H1 (cell line): ENCODE measurements at regions not wholly inside any gene's neighbourhood (a gene's known extent, or its start where the extent isn't known, plus 50 kb on each side); places are given as distances from the start of the nearest gene placed in this dataset.

Experiments
- CTCF ChIA-PET: fragments of 300-600 bp; sonication (Branson Sonifier 250); formaldehyde crosslinking; loops from one replicate; lab custom pipeline; 2021; ENCODE audit not compliant: partially characterized antibody; lab: Charles Lee
- POLR2A ChIA-PET: fragments of 300-600 bp; sonication (Branson Sonifier 250); formaldehyde crosslinking; loops from one replicate; lab custom pipeline; 2021; ENCODE audit warnings: inconsistent platforms; ENCODE audit not compliant: partially characterized antibody; lab: Charles Lee
- DNase-seq, 2 experiments: peaks; one replicate each; pipeline versions ENCODE4 v3.0.0 to v3.0.0-alpha.2; 2010 to 2022; ENCODE audit warnings: low spot score in 2 of 2, low read depth in 1 of 2, mixed read lengths in 1 of 2
- FAIRE-seq: peaks from 2 replicates; lab custom pipeline; 2011; peaks lifted over from hg19 to GRCh38; lab: Jason Lieb, UNC
- H2AFZ ChIP-seq: 2 replicates; pipeline ENCODE4 v1.8.1; 2012; ENCODE audit warnings: low read length, inconsistent platforms
- H2AK5ac ChIP-seq: 2 replicates; pipeline ENCODE4 v1.6.1; 2013; ENCODE audit warnings: low read depth, low read length
- H2BK120ac ChIP-seq: replicated peaks from 2 replicates; pipeline ENCODE3; 2013; ENCODE audit warnings: low read depth, low read length, inconsistent platforms
- H2BK12ac ChIP-seq: 2 replicates; pipeline ENCODE4 v1.6.1; 2013; ENCODE audit warnings: low read depth, low read length
- H2BK15ac ChIP-seq: 2 replicates; pipeline ENCODE4 v1.6.1; 2013; ENCODE audit warnings: low read length
- H2BK20ac ChIP-seq: 2 replicates; pipeline ENCODE4 v1.6.1; 2013; ENCODE audit warnings: low read length
- H2BK5ac ChIP-seq: 2 replicates; pipeline ENCODE4 v1.6.1; 2013; ENCODE audit warnings: low read depth, low read length
- H3K14ac ChIP-seq: 2 replicates; pipeline ENCODE4 v1.6.1; 2013; ENCODE audit warnings: inconsistent platforms; ENCODE audit not compliant: insufficient read length
- H3K18ac ChIP-seq: 2 replicates; pipeline ENCODE4 v1.6.1; 2013; ENCODE audit warnings: low read length; ENCODE audit errors: extremely low read depth
- H3K23ac ChIP-seq: 2 replicates; pipeline ENCODE4 v1.6.1; 2013; ENCODE audit warnings: inconsistent platforms; ENCODE audit not compliant: insufficient read length
- H3K23me2 ChIP-seq: 2 replicates; pipeline ENCODE4 v1.6.1; 2013; ENCODE audit warnings: low read depth, low read length
- H3K27ac ChIP-seq: 2 replicates; pipeline ENCODE4 v1.6.1; 2011; ENCODE audit warnings: low read depth, low read length, inconsistent platforms
- H3K27me3 ChIP-seq, 4 experiments: replicated peaks in 1 of 4; 1 replicate in 1 of 4; 2 replicates in 3 of 4; pipeline versions ENCODE4 v1.6.1 to v1.8.1; 2011 to 2013; ENCODE audit warnings: low read length in 3 of 4, mild to moderate bottlenecking in 3 of 4, inconsistent platforms in 2 of 4, mixed read lengths in 2 of 4, moderate library complexity in 1 of 4; ENCODE audit not compliant: control insufficient read depth in 3 of 4, insufficient read depth in 3 of 4; ENCODE audit errors: extremely low read depth in 1 of 4
- H3K36me3 ChIP-seq, 4 experiments: 2 replicates each; pipeline versions ENCODE4 v1.6.1 to v1.8.1; 2011 to 2013; ENCODE audit warnings: mild to moderate bottlenecking in 4 of 4, low read length in 3 of 4, moderate library complexity in 2 of 4, control low read depth in 1 of 4, inconsistent platforms in 1 of 4; ENCODE audit not compliant: insufficient read depth in 4 of 4, control insufficient read depth in 2 of 4
- H3K4ac ChIP-seq: replicated peaks from 2 replicates; pipeline ENCODE3; 2013; ENCODE audit warnings: low read length, low read depth, mixed read lengths, inconsistent platforms; ENCODE audit not compliant: insufficient read length
- H3K4me1 ChIP-seq, 4 experiments: replicated peaks in 1 of 4; 1 replicate in 1 of 4; 2 replicates in 3 of 4; pipeline versions ENCODE4 v1.6.1 to v1.8.1; 2011 to 2013; ENCODE audit warnings: low read length in 3 of 4, inconsistent platforms in 2 of 4, mixed read lengths in 1 of 4; ENCODE audit not compliant: insufficient read depth in 4 of 4, control insufficient read depth in 3 of 4
- H3K4me2 ChIP-seq, 2 experiments: 2 replicates each; pipeline versions ENCODE4 v1.6.1 to v1.8.1; 2011 to 2013; ENCODE audit warnings: low read depth in 2 of 2, low read length in 2 of 2, control low read depth in 1 of 2, inconsistent platforms in 1 of 2, mild to moderate bottlenecking in 1 of 2; ENCODE audit not compliant: insufficient read depth in 1 of 2
- H3K4me3 ChIP-seq, 4 experiments: fragments of 200-600, 300-600 bp in 1 of 4; sonication (generic), shearing (Covaris generic), sonication (Bioruptor Twin) in 1 of 4; 2 replicates each; pipeline versions ENCODE4 v1.5.1 to v1.8.1; 2011 to 2016; ENCODE audit warnings: low read length in 4 of 4, low read depth in 3 of 4, control low read depth in 2 of 4, inconsistent platforms in 2 of 4, mild to moderate bottlenecking in 2 of 4, mixed read lengths in 1 of 4, moderate library complexity in 1 of 4; ENCODE audit not compliant: insufficient read depth in 2 of 4; ENCODE audit errors: extremely low read depth in 1 of 4
- H3K56ac ChIP-seq: replicated peaks from 2 replicates; pipeline ENCODE3; 2013; ENCODE audit warnings: low read depth, mild to moderate bottlenecking, mixed read lengths, low read length, inconsistent platforms; ENCODE audit not compliant: insufficient read length
- H3K79me1 ChIP-seq: 2 replicates; pipeline ENCODE4 v1.6.1; 2013; ENCODE audit warnings: low read depth, low read length, control low read depth
- H3K79me2 ChIP-seq, 2 experiments: 2 replicates each; pipeline versions ENCODE4 v1.6.1 to v1.8.1; 2012 to 2013; ENCODE audit warnings: low read length in 2 of 2, mild to moderate bottlenecking in 2 of 2, inconsistent platforms in 1 of 2; ENCODE audit not compliant: insufficient read depth in 2 of 2, control insufficient read depth in 1 of 2
- H3K9ac ChIP-seq, 4 experiments: replicated peaks in 1 of 4; 1 replicate in 1 of 4; 2 replicates in 3 of 4; pipeline versions ENCODE4 v1.6.1 to v1.8.1; 2011 to 2013; ENCODE audit warnings: low read depth in 3 of 4, low read length in 3 of 4, control low read depth in 2 of 4, mild to moderate bottlenecking in 2 of 4, moderate library complexity in 2 of 4, inconsistent platforms in 1 of 4; ENCODE audit errors: extremely low read depth in 1 of 4
- H3K9me3 ChIP-seq, 2 experiments: 2 replicates each; pipeline versions ENCODE4 v1.6.1 to v1.8.1; 2012 to 2013; ENCODE audit warnings: mild to moderate bottlenecking in 2 of 2, moderate library complexity in 2 of 2, control low read depth in 1 of 2, inconsistent platforms in 1 of 2, low read depth in 1 of 2, low read length in 1 of 2, mixed read lengths in 1 of 2; ENCODE audit not compliant: insufficient read depth in 2 of 2
- H4K20me1 ChIP-seq, 2 experiments: replicated peaks in 1 of 2; 2 replicates each; pipeline versions ENCODE3 to v1.8.1; 2011 to 2013; ENCODE audit warnings: inconsistent platforms in 2 of 2, low read length in 2 of 2, mild to moderate bottlenecking in 1 of 2; ENCODE audit not compliant: insufficient read depth in 2 of 2, control insufficient read depth in 1 of 2
- H4K5ac ChIP-seq: 2 replicates; pipeline ENCODE4 v1.6.1; 2013; ENCODE audit warnings: low read length, low read depth, mixed read lengths, inconsistent platforms; ENCODE audit not compliant: insufficient read length
- H4K8ac ChIP-seq: 2 replicates; pipeline ENCODE4 v1.8.0; 2013; ENCODE audit warnings: mild to moderate bottlenecking, moderate library complexity, low read length, inconsistent platforms; ENCODE audit not compliant: insufficient read depth; ENCODE audit errors: extremely low read depth
- H4K91ac ChIP-seq: replicated peaks from 2 replicates; pipeline ENCODE3; 2013; ENCODE audit warnings: low read length, mixed read lengths, inconsistent platforms; ENCODE audit not compliant: insufficient read length
- ATF2 ChIP-seq: IDR thresholded peaks from 2 replicates; pipeline ENCODE4 v1.6.1; 2012; ENCODE audit warnings: low read length, inconsistent platforms
- CBX8 ChIP-seq: fragments of 300-800, 300-1000 bp; sonication (generic); IDR thresholded peaks from 2 replicates; pipeline ENCODE4 v1.7.1; 2016; ENCODE audit warnings: low read depth, low read length, borderline replicate concordance
- CREB1 ChIP-seq: IDR thresholded peaks from 2 replicates; pipeline ENCODE4 v1.6.1; 2012; ENCODE audit warnings: inconsistent platforms
- HDAC2 ChIP-seq, 2 experiments: fragments of 300-600 bp in 1 of 2; sonication (generic) in 1 of 2; IDR thresholded peaks; 2 replicates each; pipeline ENCODE4 v1.6.1; 2011 to 2012; ENCODE audit warnings: low read depth in 2 of 2, low read length in 2 of 2, mild to moderate bottlenecking in 2 of 2, moderate library complexity in 2 of 2, borderline replicate concordance in 1 of 2, inconsistent platforms in 1 of 2
- POLR2AphosphoS5 ChIP-seq: IDR thresholded peaks from 2 replicates; pipeline ENCODE4 v1.6.1; 2011; ENCODE audit warnings: low read depth, low read length
- RXRA ChIP-seq: IDR thresholded peaks from 2 replicates; pipeline ENCODE4 v1.6.1; 2011; ENCODE audit warnings: low read depth, mild to moderate bottlenecking, low read length, moderate library complexity; ENCODE audit not compliant: insufficient read depth
- SIRT6 ChIP-seq: IDR thresholded peaks from one replicate; pipeline ENCODE4 v1.7.1; 2012; ENCODE audit warnings: low read length, inconsistent platforms
- SP1 ChIP-seq: IDR thresholded peaks from 2 replicates; pipeline ENCODE4 v1.6.1; 2011; ENCODE audit warnings: low read depth, low read length
- USF2 ChIP-seq: IDR thresholded peaks from 2 replicates; pipeline ENCODE4 v1.6.1; 2011; ENCODE audit warnings: low read length, improper control_type of control experiment
- WGBS, 2 experiments: shearing (Covaris generic) in 1 of 2; methylation state at CpG; one replicate each; pipeline versions ENCODE4 v1.1.6 to v1.1.7; 2013 to 2015; ENCODE audit warnings: low lambda C conversion rate in 2 of 2, mixed read lengths in 2 of 2, inconsistent platforms in 1 of 2, low coverage in 1 of 2, missing lambda C conversion rate in 1 of 2; ENCODE audit not compliant: insufficient replicate concordance in 2 of 2, insufficient coverage in 1 of 2, insufficient read length in 1 of 2; ENCODE audit errors: extremely low coverage in 1 of 2, missing lambda C conversion rate in 1 of 2; 5-methylcytosine and 5-hydroxymethylcytosine counted together

GRCh38 chr12:3381059-3382047 is 109.7 kb upstream of the PRMT8 start:
- Histone ChIP-seq H3K27ac (no peak overlapping the region), H2BK120ac (no peak overlapping the region), H3K9ac (no peak overlapping the region), H3K79me2 (no peaks in the 10 kb centered on the region), H2BK5ac (no peak overlapping the region), H4K8ac (no peak overlapping the region), H3K23me2 (no peaks in the 10 kb centered on the region; the same call in 1 of the 2 replicates), H3K4ac (no peak overlapping the region), H3K27me3 (no peaks in the 10 kb centered on the region), H3K4me1 (no peaks in the 10 kb centered on the region), H3K23ac (no peak overlapping the region), H3K4me3 (no peak overlapping the region), H4K91ac (no peak overlapping the region), H3K56ac (no peak overlapping the region), H2BK15ac (no peak overlapping the region), H2BK12ac (no peak overlapping the region), H3K36me3 (no peaks in the 10 kb centered on the region), H3K4me2 (no peak overlapping the region), H3K9me3 (no peaks in the 10 kb centered on the region), H2AK5ac (no peak overlapping the region), H3K79me1 (no peaks in the 10 kb centered on the region), H3K18ac (no peak overlapping the region), H2AFZ (no peak overlapping the region; the same call in 1 of the 2 replicates), H4K5ac (no peak overlapping the region), H2BK20ac (no peak overlapping the region), H4K20me1 (no peaks in the 10 kb centered on the region), H3K14ac (no peak overlapping the region)
- WGBS, 2 experiments: 70% methylated on average over 6 of the region's 6 CpGs; no CpG with 5 or more reads in 1 of the 2 experiments
- POLR2A ChIA-PET: no interaction called here
- CTCF ChIA-PET: interaction anchor here (1.5 kb wide), 1 partner anchor 55 kb away, joined by 3 read pairs; no protein-coding TSS in a partner anchor
- DNase-seq: peak in 1 of 2 experiments; percentile 16
- FAIRE-seq: no peak
- TF ChIP-seq SP1: no peak
- no peak for TF ChIP-seq RXRA
- no peak for TF ChIP-seq USF2
- no peak for TF ChIP-seq POLR2AphosphoS5
- no peak for TF ChIP-seq SIRT6
- TF ChIP-seq HDAC2 (IDR thresholded peaks at IDR 0.05; ENCODE audit: borderline replicate concordance in 1 of 2, low read depth in 2 of 2, low read length in 2 of 2): no peak
- no peak for TF ChIP-seq ATF2
- TF ChIP-seq CBX8: no peak
- no peak for TF ChIP-seq CREB1
